Fibroblast of skin of back (primary cell): ENCODE measurements at regions not wholly inside any gene's neighbourhood (a gene's known extent, or its start where the extent isn't known, plus 50 kb on each side); places are given as distances from the start of the nearest gene placed in this dataset.

ENCODE experiments used
- DNase-seq: peaks from one replicate; pipeline ENCODE4 v3.0.0-alpha.2; 2013

GRCh38 chr17:77845541-77846225 is 112.8 kb upstream of the TNRC6C start:
- DNase-seq = no peak

DNA sequence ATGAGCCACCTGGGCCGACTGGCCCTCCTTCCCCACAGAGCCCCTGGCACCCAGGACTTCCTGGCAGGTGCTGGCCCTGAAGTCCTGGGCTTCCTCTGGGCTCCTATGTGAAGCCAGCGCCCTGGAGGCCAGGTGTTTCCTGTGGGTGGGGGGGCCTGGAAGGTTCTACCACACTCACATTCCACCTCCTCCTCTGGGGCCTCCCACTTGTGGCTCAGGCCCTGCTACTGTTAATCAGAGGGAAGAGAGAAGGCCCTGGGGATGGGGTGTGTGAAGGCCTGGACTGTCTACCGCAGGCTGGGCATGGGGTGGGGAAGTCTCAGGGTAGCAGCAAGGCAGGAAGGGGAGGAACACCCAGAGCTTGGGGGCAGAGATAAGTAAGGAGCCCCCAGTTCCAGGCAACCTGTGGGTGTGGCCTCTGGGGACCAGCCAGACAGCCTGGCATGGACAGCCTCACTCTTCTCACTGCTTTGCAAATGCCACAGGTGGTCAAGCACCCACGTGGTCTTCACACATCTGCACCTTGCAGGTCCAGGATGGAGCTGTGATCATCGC is 111.9 kb upstream of the TNRC6C start:
- no peak for DNase-seq

DNA sequence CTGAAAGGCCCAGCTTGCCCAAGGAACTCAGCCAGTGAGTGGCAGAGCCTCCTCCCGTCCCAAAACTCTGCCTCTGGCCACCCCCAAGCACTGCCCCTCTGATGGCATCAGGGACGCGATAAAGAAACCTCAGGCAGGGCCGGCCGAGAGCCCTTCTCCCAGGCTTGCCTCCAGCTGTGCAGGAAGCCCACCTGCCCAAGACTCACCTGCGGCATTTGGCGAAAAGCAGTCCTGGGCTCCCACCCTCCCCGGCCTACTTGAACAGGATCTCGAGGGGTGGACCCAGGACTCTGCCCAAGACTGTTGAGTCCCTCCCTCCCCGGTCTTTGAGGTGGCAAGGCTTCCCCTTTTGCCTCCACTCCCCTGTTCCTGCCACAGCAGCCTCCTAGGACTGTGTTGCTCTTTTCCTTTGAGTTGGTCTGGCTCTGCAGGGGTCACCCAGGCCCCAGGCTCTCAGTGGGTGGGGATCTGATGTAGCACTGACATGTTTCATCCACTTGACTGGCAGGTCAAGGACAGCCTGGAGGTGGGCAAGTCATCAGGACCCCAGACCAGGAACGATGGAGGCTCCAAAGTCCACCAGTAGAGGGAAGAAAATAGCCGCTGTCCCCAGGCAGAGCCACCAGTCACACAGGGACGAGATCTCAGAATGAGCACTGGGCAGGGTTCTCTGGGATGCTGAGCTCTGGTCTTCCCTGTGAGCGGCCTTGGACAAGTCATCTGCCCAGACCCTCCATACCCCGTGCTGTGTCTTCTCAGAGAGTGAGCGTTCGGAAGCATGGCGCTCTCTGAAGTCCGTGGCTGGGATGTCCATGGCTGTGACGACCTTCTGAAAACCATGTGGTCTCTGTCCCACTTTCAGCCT is 111.0 kb upstream of the TNRC6C start:
- no peak for DNase-seq

DNA sequence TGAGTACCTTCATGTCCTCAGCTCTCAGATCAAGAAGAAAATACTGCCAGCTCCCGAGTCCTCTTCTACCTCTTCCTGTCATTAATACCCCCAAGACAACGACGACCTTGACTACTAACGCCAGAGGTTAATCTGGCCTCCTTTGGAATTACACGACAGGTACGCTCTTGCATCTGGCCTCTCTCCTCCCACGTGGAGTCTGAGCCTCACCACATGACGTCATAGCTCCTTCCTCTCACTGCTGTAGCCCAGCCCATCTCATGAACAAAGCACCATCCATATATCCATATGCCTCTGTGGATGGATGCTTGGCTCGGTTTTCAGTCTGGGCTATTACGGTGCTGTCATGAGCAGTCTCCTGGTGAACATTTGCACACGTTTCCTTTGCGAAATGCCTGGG is 110.2 kb upstream of the TNRC6C start:
- no peak for DNase-seq

- DNase-seq = no peak
Observed at GRCh38 chr17:77849239-77849638, 109.3 kb upstream of the TNRC6C start.

- DNase-seq = no peak
Observed at GRCh38 chr17:77851921-77852320, 106.6 kb upstream of the TNRC6C start.

DNA sequence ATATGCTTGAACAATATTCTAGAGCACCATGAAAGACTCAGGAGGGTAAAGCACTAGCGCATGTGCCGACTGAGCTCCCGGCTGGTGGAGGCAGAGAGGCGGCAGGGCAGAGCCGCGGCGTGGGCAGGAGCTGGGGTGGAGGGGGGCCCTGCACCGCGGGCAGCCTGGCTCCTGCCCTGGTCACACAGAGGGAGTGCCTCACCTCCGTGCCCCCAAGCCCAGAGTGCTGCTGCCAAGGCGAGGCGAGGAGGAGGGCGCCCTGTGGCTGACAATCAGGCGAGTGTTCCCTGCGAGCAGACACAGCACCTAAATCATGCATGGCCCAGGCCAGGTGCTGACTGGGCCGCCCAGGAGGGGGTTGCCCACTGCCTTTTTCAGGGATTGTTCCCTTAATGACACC is 105.8 kb upstream of the TNRC6C start:
- DNase-seq = no peak

DNA sequence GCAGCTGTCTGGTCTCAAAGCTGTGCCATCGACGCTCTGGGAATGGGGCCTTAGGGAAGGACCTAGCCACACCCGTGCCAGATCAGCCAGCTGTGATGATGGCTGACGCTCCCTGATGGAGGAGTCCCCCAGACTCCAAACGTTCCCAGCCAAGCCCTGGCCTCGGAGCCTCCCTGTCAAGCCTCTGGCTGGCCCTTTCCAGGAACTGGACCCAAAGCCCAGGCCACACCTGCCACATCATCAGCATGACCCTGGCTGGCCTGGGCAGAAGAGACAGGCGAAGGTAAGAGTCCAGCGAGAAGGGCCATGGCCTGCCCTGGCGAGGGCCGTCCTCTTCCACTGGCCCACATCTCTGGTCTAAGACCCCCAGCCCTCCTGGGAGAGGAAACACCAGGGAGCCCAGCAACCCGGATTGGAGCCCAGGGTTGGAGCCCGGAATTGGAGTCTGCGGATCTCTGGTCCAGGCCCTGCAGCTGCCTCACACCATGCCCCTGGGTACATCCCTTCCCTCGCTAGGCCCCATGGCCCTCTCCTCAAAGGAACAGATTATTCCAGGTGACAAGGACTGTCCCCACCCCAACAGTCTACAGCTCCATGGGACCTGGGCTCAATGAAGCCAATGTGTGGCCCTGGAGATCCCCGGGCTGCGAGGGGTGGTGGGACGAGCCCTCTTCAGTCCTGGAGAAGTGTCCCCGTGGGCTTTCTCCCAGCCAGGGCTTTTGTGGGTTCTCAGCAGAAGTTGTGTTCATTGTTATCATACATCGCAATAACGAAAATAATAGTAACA is 105.1 kb upstream of the TNRC6C start:
- no peak for DNase-seq

DNA sequence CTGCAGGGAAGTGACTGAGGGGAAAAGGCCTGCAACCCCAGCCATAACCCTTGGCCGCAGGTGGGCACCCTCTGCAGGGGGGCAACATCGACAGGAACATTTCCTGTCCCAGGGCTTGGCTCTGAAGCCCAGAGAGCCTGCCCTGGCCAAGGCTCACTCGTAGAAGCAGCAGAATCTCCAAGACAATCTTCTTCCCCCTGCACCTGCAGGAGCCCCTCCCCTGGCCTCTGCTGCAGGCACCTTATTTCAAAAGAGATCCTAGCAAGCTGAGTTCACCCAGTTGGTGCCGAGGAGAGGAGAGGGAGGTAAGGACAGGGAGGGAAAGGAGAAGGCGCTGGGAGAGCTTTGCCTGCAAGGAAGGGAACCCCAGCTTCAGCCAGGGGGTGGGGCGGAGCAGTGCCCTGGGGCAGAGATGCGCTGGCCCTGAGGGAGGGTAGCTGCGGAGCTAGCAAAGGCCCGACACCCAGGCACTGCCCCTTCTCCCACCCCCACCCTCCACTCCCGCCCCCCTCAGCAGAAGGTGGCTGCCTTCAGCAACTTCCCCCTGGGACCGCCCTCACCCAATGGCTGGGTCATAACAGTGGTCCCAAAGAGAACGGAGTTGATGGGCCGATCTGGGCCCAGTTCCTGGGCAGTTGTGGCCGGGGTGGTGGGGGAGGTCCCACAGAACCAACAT is 104.3 kb upstream of the TNRC6C start:
- no peak for DNase-seq

GRCh38 chr17:77854759-77855745 is 103.5 kb upstream of the TNRC6C start:
- no peak for DNase-seq

DNA sequence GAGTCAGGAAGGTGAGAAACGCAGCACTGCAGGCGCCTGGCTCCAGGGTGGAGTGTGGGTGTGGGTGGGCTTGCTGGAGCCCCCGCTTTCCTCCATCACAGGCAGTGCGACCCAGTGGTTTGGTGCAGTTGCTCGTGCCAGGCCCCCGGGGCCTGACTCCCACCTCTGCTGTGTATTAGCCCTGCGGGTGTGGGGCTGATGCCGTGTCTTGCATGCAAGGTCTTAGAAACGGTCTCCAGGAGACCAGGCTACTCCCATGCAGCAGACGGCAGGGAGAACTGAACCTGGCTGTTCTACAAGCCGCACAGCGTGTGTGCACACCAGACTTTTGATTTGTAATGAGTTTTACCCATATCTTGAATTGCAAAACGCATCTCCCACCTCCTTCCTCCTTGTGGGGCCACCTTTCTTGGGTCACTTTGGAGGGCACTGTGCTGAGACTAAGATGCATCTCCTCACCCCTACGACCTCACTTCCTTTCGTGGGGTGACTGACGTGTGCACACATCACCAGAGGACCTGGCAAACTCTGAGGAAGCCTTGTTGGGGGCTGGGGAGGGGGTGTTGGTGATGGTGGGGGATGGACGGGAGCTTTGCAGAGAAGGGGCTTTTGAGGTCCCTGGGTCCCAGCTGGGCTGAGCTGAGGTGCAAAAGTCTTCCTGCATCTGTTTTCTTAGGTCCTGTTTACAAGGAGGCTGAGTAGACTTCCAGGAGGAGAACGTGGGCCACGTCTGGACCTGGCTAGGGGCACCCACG is 101.8 kb upstream of the TNRC6C start:
- DNase-seq = no peak

GRCh38 chr17:77857306-77857555 is 101.3 kb upstream of the TNRC6C start:
- DNase-seq = no peak

- no peak for DNase-seq
Observed at GRCh38 chr17:77857613-77858012, 100.9 kb upstream of the TNRC6C start.

DNA sequence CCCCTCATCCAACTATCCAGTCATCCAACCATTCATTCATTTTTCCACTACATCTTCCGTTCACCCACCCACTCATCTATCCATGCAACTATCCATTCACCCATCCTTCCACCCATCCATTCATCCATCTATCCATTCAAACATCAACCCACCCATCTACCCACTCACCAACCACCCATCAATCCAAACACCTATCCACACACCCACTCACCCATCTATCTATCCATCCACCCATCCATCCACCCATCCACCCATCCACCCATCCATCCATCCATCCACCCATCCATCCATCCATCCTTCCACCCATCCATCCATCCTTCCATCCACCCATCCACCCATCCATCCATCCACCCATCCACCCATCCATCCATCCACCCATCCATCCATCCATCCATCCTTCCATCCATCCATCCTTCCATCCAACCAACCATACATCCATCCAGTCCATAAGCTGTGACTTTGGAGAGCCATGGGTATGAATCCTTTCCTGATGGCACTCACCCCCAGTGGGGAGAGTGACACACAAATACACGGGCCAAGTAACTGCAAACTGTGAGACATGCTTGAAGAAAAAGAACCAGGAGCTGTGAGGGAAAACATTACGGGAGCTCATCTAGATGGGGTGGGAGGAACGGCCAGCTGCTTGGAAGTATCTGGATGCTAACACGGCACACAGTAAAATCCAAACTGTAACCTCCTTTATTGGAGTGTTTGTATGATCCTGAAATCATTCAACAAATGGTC is 100.0 kb upstream of the TNRC6C start:
- no peak for DNase-seq

- no peak for DNase-seq
Observed at GRCh38 chr17:77859035-77859810, 99.3 kb upstream of the TNRC6C start.

GRCh38 chr17:77861133-77861695 is 97.3 kb upstream of the TNRC6C start:
- DNase-seq = no peak

DNA sequence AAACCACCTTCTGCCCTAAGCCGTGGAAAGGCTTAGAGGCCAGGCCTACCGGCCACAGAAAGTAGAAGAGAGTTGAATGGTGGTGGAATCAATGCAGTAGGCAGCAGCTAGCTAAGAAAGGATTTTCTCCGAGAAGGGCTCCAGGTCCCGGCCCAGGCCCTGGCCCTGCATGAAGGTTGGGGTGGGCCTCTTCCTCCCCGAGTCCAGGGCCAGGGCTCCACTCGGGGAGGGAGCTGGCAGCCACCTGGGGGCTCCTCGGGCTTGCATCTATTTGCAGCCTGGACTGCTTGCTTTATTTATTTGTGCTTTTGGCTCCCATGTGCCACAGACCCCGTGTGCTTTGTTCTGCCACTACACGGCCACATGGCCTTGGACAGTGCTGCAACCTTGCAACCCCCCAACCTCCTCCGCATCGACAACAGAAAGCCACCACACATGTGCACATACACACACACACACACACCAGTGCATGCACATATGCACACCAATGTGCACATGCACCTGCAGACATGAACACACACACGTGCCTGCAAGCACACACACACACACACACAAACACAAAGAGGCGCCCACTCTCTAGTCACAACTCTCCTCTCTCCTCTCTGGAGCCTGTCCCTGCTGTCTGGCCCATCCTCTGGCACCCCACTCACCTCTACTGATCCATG is 96.4 kb upstream of the TNRC6C start:
- DNase-seq = no peak
